ENCODE measurements at regions not wholly inside any gene's neighbourhood (a gene's known extent, or its start where the extent isn't known, plus 50 kb on each side); places are given as distances from the start of the nearest gene placed in this dataset.

DNA sequence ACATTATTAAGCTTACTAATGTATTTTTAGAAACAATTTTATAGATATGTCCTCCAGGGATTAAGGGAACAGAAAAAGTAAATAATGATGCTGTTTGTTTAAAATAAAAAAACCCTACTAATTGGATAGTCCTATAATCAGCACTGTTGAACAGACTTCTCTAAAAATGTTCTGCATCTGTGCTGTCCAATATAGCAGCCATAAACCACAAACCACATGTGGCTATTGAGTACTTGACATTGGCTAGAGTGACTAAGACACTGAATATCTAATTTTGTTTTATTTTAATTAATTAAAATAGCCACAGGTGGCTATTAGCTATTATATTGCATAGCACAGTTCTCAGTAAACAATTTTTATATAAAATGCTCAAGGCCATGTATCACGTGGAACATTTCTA, 210.4 kb downstream of the DPY19L2 start:
- FAIRE-seq: no peak
- Histone ChIP-seq H3K9me3 (ENCODE audit: low read length) (no peaks in the 10 kb centered on the region), H4K20me1 (ENCODE audit: insufficient read depth, low read length) (no peaks in the 10 kb centered on the region), H3K9ac (ENCODE audit: insufficient read depth, low read depth, low read length) (no peak overlapping the region), H3K4me2 (ENCODE audit: low read depth, low read length) (no peak overlapping the region), H3K27ac (ENCODE audit: extremely low read length, insufficient read depth, low read length) (no peak overlapping the region), H3K4me3 (replicated peaks in 1 of 3; ENCODE audit: insufficient read depth in 1 of 3, low read depth in 2 of 3, low read length in 3 of 3) (no peak overlapping the region), H3K36me3 (replicated peaks in 1 of 2; ENCODE audit: control insufficient read depth in 1 of 2, insufficient read depth in 2 of 2, low read length in 2 of 2) (no peaks in the 10 kb centered on the region), H3K4me1 (ENCODE audit: insufficient read depth, low read length) (no peaks in the 10 kb centered on the region), H3K27me3 (ENCODE audit: control insufficient read depth in 1 of 2, insufficient read depth in 2 of 2, low read length in 2 of 2) (no peaks in the 10 kb centered on the region; a peak in 1 of 5 replicates), H2AFZ (ENCODE audit: low read length) (no peak overlapping the region), H3K79me2 (ENCODE audit: insufficient read depth, low read length) (no peaks in the 10 kb centered on the region)
- intact Hi-C loops (cut with micrococcal nuclease; ENCODE audit: unreplicated experiment) (no loop called here), in situ Hi-C loops (cut with HindIII; ENCODE audit: extremely low pct_ligation_motif_present, low pct_unique_long_range_greater_than_20kb) (no loop called here)
- no peak for ATAC-seq
- DNase-seq (ENCODE audit: low spot score): no peak
- ChIA-PET POLR2A (no interaction called here), CTCF (ENCODE audit: low intra/inter-chr PET ratio, low total read pairs) (no interaction called here)
- 0% methylated on average over 1 of the region's 1 CpG for WGBS (ENCODE audit: low lambda C conversion rate)
- BruUV-seq (replicated peaks): no TSS peak
- TF ChIP-seq NR0B2 (CRISPR knock-in tag; IDR thresholded peaks at IDR 0.05) (no peak), ZNF326 (CRISPR knock-in tag; IDR thresholded peaks at IDR 0.05; ENCODE audit: borderline replicate concordance) (no peak), MAFG (CRISPR knock-in tag; IDR thresholded peaks at IDR 0.05) (no peak), ZNF704 (CRISPR knock-in tag; IDR thresholded peaks at IDR 0.05; ENCODE audit: borderline replicate concordance) (no peak)
- TF ChIP-seq, protein P1, sequence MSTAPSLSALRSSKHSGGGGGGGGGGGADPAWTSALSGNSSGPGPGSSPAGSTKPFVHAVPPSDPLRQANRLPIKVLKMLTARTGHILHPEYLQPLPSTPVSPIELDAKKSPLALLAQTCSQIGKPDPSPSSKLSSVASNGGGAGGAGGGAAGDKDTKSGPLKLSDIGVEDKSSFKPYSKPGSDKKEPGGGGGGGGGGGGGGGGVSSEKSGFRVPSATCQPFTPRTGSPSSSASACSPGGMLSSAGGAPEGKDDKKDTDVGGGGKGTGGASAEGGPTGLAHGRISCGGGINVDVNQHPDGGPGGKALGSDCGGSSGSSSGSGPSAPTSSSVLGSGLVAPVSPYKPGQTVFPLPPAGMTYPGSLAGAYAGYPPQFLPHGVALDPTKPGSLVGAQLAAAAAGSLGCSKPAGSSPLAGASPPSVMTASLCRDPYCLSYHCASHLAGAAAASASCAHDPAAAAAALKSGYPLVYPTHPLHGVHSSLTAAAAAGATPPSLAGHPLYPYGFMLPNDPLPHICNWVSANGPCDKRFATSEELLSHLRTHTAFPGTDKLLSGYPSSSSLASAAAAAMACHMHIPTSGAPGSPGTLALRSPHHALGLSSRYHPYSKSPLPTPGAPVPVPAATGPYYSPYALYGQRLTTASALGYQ (CRISPR knock-in tag; IDR thresholded peaks at IDR 0.05): no peak
- TF ChIP-seq, protein P2, sequence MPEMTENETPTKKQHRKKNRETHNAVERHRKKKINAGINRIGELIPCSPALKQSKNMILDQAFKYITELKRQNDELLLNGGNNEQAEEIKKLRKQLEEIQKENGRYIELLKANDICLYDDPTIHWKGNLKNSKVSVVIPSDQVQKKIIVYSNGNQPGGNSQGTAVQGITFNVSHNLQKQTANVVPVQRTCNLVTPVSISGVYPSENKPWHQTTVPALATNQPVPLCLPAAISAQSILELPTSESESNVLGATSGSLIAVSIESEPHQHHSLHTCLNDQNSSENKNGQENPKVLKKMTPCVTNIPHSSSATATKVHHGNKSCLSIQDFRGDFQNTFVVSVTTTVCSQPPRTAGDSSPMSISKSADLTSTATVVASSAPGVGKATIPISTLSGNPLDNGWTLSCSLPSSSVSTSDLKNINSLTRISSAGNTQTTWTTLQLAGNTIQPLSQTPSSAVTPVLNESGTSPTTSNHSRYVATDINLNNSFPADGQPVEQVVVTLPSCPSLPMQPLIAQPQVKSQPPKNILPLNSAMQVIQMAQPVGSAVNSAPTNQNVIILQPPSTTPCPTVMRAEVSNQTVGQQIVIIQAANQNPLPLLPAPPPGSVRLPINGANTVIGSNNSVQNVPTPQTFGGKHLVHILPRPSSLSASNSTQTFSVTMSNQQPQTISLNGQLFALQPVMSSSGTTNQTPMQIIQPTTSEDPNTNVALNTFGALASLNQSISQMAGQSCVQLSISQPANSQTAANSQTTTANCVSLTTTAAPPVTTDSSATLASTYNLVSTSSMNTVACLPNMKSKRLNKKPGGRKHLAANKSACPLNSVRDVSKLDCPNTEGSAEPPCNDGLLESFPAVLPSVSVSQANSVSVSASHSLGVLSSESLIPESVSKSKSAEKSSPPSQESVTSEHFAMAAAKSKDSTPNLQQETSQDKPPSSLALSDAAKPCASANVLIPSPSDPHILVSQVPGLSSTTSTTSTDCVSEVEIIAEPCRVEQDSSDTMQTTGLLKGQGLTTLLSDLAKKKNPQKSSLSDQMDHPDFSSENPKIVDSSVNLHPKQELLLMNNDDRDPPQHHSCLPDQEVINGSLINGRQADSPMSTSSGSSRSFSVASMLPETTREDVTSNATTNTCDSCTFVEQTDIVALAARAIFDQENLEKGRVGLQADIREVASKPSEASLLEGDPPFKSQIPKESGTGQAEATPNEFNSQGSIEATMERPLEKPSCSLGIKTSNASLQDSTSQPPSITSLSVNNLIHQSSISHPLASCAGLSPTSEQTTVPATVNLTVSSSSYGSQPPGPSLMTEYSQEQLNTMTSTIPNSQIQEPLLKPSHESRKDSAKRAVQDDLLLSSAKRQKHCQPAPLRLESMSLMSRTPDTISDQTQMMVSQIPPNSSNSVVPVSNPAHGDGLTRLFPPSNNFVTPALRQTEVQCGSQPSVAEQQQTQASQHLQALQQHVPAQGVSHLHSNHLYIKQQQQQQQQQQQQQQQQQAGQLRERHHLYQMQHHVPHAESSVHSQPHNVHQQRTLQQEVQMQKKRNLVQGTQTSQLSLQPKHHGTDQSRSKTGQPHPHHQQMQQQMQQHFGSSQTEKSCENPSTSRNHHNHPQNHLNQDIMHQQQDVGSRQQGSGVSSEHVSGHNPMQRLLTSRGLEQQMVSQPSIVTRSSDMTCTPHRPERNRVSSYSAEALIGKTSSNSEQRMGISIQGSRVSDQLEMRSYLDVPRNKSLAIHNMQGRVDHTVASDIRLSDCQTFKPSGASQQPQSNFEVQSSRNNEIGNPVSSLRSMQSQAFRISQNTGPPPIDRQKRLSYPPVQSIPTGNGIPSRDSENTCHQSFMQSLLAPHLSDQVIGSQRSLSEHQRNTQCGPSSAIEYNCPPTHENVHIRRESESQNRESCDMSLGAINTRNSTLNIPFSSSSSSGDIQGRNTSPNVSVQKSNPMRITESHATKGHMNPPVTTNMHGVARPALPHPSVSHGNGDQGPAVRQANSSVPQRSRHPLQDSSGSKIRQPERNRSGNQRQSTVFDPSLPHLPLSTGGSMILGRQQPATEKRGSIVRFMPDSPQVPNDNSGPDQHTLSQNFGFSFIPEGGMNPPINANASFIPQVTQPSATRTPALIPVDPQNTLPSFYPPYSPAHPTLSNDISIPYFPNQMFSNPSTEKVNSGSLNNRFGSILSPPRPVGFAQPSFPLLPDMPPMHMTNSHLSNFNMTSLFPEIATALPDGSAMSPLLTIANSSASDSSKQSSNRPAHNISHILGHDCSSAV (CRISPR knock-in tag; IDR thresholded peaks at IDR 0.05; ENCODE audit: borderline replicate concordance): no peak
- TF ChIP-seq, protein P3, sequence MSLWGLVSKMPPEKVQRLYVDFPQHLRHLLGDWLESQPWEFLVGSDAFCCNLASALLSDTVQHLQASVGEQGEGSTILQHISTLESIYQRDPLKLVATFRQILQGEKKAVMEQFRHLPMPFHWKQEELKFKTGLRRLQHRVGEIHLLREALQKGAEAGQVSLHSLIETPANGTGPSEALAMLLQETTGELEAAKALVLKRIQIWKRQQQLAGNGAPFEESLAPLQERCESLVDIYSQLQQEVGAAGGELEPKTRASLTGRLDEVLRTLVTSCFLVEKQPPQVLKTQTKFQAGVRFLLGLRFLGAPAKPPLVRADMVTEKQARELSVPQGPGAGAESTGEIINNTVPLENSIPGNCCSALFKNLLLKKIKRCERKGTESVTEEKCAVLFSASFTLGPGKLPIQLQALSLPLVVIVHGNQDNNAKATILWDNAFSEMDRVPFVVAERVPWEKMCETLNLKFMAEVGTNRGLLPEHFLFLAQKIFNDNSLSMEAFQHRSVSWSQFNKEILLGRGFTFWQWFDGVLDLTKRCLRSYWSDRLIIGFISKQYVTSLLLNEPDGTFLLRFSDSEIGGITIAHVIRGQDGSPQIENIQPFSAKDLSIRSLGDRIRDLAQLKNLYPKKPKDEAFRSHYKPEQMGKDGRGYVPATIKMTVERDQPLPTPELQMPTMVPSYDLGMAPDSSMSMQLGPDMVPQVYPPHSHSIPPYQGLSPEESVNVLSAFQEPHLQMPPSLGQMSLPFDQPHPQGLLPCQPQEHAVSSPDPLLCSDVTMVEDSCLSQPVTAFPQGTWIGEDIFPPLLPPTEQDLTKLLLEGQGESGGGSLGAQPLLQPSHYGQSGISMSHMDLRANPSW (CRISPR knock-in tag; IDR thresholded peaks at IDR 0.05; ENCODE audit: borderline replicate concordance): no peak
- TF ChIP-seq, protein P4, sequence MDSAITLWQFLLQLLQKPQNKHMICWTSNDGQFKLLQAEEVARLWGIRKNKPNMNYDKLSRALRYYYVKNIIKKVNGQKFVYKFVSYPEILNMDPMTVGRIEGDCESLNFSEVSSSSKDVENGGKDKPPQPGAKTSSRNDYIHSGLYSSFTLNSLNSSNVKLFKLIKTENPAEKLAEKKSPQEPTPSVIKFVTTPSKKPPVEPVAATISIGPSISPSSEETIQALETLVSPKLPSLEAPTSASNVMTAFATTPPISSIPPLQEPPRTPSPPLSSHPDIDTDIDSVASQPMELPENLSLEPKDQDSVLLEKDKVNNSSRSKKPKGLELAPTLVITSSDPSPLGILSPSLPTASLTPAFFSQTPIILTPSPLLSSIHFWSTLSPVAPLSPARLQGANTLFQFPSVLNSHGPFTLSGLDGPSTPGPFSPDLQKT (CRISPR knock-in tag; IDR thresholded peaks at IDR 0.05; ENCODE audit: borderline replicate concordance): no peak

Data from HepG2 (cell line).